Body of pancreas (tissue), 4 donors: ENCODE measurements at regions not wholly inside any gene's neighbourhood (a gene's known extent, or its start where the extent isn't known, plus 50 kb on each side); places are given as distances from the start of the nearest gene placed in this dataset.

Experiments used
- ATAC-seq: fragments of 150-250 bp; one replicate; pipeline ENCODE4 v1.9.1; 2016
- DNase-seq, 4 donors: peaks; one replicate each; pipeline ENCODE4 v3.0.0-alpha.2; 2019
- H3K27ac ChIP-seq, 4 donors: fragments of 200-600 bp; sonication (generic); 1 replicate in 3 of 4; 2 replicates in 1 of 4; pipeline versions ENCODE4 v1.5.1 to v1.6.1; 2016 to 2019; ENCODE audit warnings: mild to moderate bottlenecking in 1 of 4, mixed read lengths in 1 of 4, moderate library complexity in 1 of 4
- H3K27me3 ChIP-seq, 2 donors: fragments of 200-600 bp; sonication (generic); one replicate each; pipeline ENCODE4 v1.6.0; 2016; ENCODE audit warnings: mild to moderate bottlenecking in 1 of 2
- H3K36me3 ChIP-seq, 2 donors: fragments of 200-600 bp; sonication (generic); replicated peaks in 1 of 2; 2 replicates each; pipeline ENCODE4 v1.5.1; 2016; ENCODE audit warnings: low read depth in 2 of 2; ENCODE audit not compliant: insufficient read depth in 1 of 2
- H3K4me1 ChIP-seq: fragments of 200-600 bp; sonication (generic); one replicate; pipeline ENCODE4 v1.6.0; 2016
- H3K4me3 ChIP-seq, 2 donors: fragments of 200-600 bp; sonication (generic); 1 replicate in 1 of 2; 2 replicates in 1 of 2; pipeline ENCODE4 v1.5.1; 2016 to 2019
- H3K9me3 ChIP-seq, 3 donors: fragments of 200-600 bp; sonication (generic); 1 replicate in 2 of 3; 2 replicates in 1 of 3; pipeline ENCODE4 v1.5.1; 2016
- CTCF ChIP-seq, 7 experiments: fragments of 450-650 bp in 4 of 7; fragments of 200-600 bp in 3 of 7; sonication (generic) in 3 of 7; IDR thresholded peaks; one replicate each; pipeline ENCODE4 v1.5.1; 2016 to 2019; ENCODE audit warnings: antibody characterized with exemption in 7 of 7
- POLR2A ChIP-seq, 3 donors: fragments of 450-650 bp; IDR thresholded peaks; one replicate each; pipeline ENCODE4 v1.6.1; 2016; ENCODE audit warnings: antibody characterized with exemption in 3 of 3, mild to moderate bottlenecking in 2 of 3
- WGBS, 2 donors: methylation state at CpG; one replicate each; pipeline ENCODE4 v1.1.5; 2017; 5-methylcytosine and 5-hydroxymethylcytosine counted together
- intact Hi-C: fragments of 100-400 bp; cut with DNase I; formaldehyde crosslinking; loops from one replicate; pipeline ENCODE4 v1.15.1; 2023

- Histone ChIP-seq H3K36me3 (no peaks in the 10 kb centered on the region), H3K27ac (no peak overlapping the region), H3K27me3 (no peaks in the 10 kb centered on the region), H3K9me3 (no peaks in the 10 kb centered on the region), H3K4me3 (no peak overlapping the region), H3K4me1 (no peaks in the 10 kb centered on the region)
- WGBS, 2 donors, result 72 to 79% methylated on average over 5 to 6 of the region's 6 CpGs
- no peak for ATAC-seq
- no peak for DNase-seq
- TF ChIP-seq POLR2A (IDR thresholded peaks at IDR 0.05), result no peak
- no peak for TF ChIP-seq CTCF (IDR thresholded peaks at IDR 0.05)
- intact Hi-C loops, result no loop called here
These were observed 139.7 kb upstream of the PITX1 start for GRCh38 chr5:135173662-135174290.

- WGBS, 2 donors, result 8 to 51% methylated on average over 2 of the region's 2 CpGs
- Histone ChIP-seq H3K4me1 (no peaks in the 10 kb centered on the region), H3K4me3 (no peak overlapping the region), H3K27ac (no peak overlapping the region), H3K9me3 (no peaks in the 10 kb centered on the region), H3K27me3 (no peaks in the 10 kb centered on the region), H3K36me3 (no peaks in the 10 kb centered on the region)
- TF ChIP-seq CTCF (IDR thresholded peaks at IDR 0.05) (no peak), POLR2A (IDR thresholded peaks at IDR 0.05) (no peak)
- DNase-seq (no peak), ATAC-seq (no peak)
- intact Hi-C loops, result no loop called here
These were observed 138.7 kb upstream of the PITX1 start for GRCh38 chr5:135172718-135173117.

- Histone ChIP-seq H3K4me1 (no peaks in the 10 kb centered on the region), H3K27me3 (no peaks in the 10 kb centered on the region), H3K36me3 (no peaks in the 10 kb centered on the region), H3K4me3 (no peak overlapping the region), H3K9me3 (no peaks in the 10 kb centered on the region), H3K27ac (no peak overlapping the region)
- 70 to 94% methylated on average over 1 of the region's 1 CpG for WGBS, 2 donors
- no peak for DNase-seq
- TF ChIP-seq POLR2A (IDR thresholded peaks at IDR 0.05), result no peak
- TF ChIP-seq CTCF (IDR thresholded peaks at IDR 0.05), result no peak
- ATAC-seq, result no peak
- intact Hi-C loops, result no loop called here
These were observed 137.3 kb upstream of the PITX1 start for GRCh38 chr5:135171336-135171735.

- no peak overlapping the region for H3K4me3 ChIP-seq
- DNase-seq, result no peak
- H3K9me3 ChIP-seq, result no peaks in the 10 kb centered on the region
- H3K4me1 ChIP-seq, result no peaks in the 10 kb centered on the region
- no peaks in the 10 kb centered on the region for H3K27me3 ChIP-seq
- no peak for TF ChIP-seq CTCF (IDR thresholded peaks at IDR 0.05)
- no peak for TF ChIP-seq POLR2A (IDR thresholded peaks at IDR 0.05)
- H3K36me3 ChIP-seq, result no peaks in the 10 kb centered on the region
- intact Hi-C loops, result no loop called here
- 55 to 72% methylated on average over 2 of the region's 2 CpGs for WGBS, 2 donors
- ATAC-seq, result no peak
- no peak overlapping the region for H3K27ac ChIP-seq
These were observed 136.5 kb upstream of the PITX1 start for GRCh38 chr5:135170500-135170899.

- no peaks in the 10 kb centered on the region for H3K36me3 ChIP-seq
- H3K9me3 ChIP-seq, result no peaks in the 10 kb centered on the region
- H3K4me1 ChIP-seq, result no peaks in the 10 kb centered on the region
- DNase-seq (no peak), ATAC-seq (no peak)
- intact Hi-C loops, result no loop called here
- TF ChIP-seq POLR2A (IDR thresholded peaks at IDR 0.05), result no peak
- no peak for TF ChIP-seq CTCF (IDR thresholded peaks at IDR 0.05)
- H3K4me3 ChIP-seq, result no peak overlapping the region
- H3K27ac ChIP-seq, result no peak overlapping the region
- H3K27me3 ChIP-seq, result no peaks in the 10 kb centered on the region
- 18 to 32% methylated on average over 2 of the region's 2 CpGs for WGBS, 2 donors
These were observed 135.7 kb upstream of the PITX1 start for GRCh38 chr5:135169753-135170152.
